SK-N-SH treated with all-trans-retinoic acid at 6 μM for 48 hours (cell line): ENCODE measurements at regions not wholly inside any gene's neighbourhood (a gene's known extent, or its start where the extent isn't known, plus 50 kb on each side); places are given as distances from the start of the nearest gene placed in this dataset.

ENCODE experiments used
- ATAC-seq: fragments of 200-7000 bp; cut with Tn5 transposase; 3 replicates; pipeline ENCODE4 v1.9.1; 2020; ENCODE audit warnings: mild to moderate bottlenecking, moderate library complexity
- ARNTL ChIP-seq: fragments of 450-650 bp; formaldehyde crosslinking; IDR thresholded peaks from 2 replicates; pipeline ENCODE4 v1.5.0; 2020; ENCODE audit warnings: low read depth, mild to moderate bottlenecking, moderate library complexity, borderline replicate concordance
- CREB5 ChIP-seq: fragments of 250-450 bp; sonication (Bioruptor Pico); IDR thresholded peaks from 2 replicates; pipeline ENCODE4 v1.5.1; 2020; ENCODE audit warnings: low read depth, mild to moderate bottlenecking, moderate library complexity
- CSRNP3 ChIP-seq: fragments of 250-450 bp; sonication (Bioruptor Pico); IDR thresholded peaks from 2 replicates; pipeline ENCODE4 v1.5.1; 2021; ENCODE audit warnings: mild to moderate bottlenecking, moderate library complexity
- ESRRG ChIP-seq: fragments of 250-450 bp; sonication (Bioruptor Pico); IDR thresholded peaks from 2 replicates; pipeline ENCODE4 v1.6.1; 2021; ENCODE audit warnings: mild to moderate bottlenecking
- GLIS3 ChIP-seq: fragments of 250-450 bp; sonication (Bioruptor Pico); IDR thresholded peaks from 2 replicates; pipeline ENCODE4 v1.5.0; 2020; ENCODE audit warnings: mild to moderate bottlenecking, moderate library complexity
- ISL1 ChIP-seq: fragments of 250-450 bp; sonication (Bioruptor Pico); IDR thresholded peaks from 2 replicates; pipeline ENCODE4 v2.1.2; 2022; ENCODE audit warnings: mild to moderate bottlenecking, moderate library complexity
- OSR1 ChIP-seq: fragments of 250-450 bp; sonication (Bioruptor Pico); IDR thresholded peaks from 2 replicates; pipeline ENCODE4 v1.8.0; 2022; ENCODE audit warnings: moderate library complexity, mild to moderate bottlenecking, inconsistent platforms
- PATZ1 ChIP-seq: fragments of 250-450 bp; sonication (Bioruptor Pico); IDR thresholded peaks from 2 replicates; pipeline ENCODE4 v1.8.0; 2020; ENCODE audit warnings: mild to moderate bottlenecking, moderate library complexity, borderline replicate concordance
- POU6F1 ChIP-seq: fragments of 250-450 bp; sonication (Bioruptor Pico); IDR thresholded peaks from 2 replicates; pipeline ENCODE4 v1.8.0; 2021; ENCODE audit warnings: low read depth, mild to moderate bottlenecking, moderate library complexity, borderline replicate concordance
- PPARA ChIP-seq: fragments of 250-450 bp; sonication (Bioruptor Pico); IDR thresholded peaks from 2 replicates; pipeline ENCODE4 v1.5.0; 2020; ENCODE audit warnings: mild to moderate bottlenecking, borderline replicate concordance
- RARB ChIP-seq: fragments of 250-450 bp; sonication (Bioruptor Pico); IDR thresholded peaks from 2 replicates; pipeline ENCODE4 v1.8.0; 2021; ENCODE audit warnings: mild to moderate bottlenecking, moderate library complexity
- SNAI2 ChIP-seq: fragments of 250-450 bp; sonication (Bioruptor Pico); IDR thresholded peaks from 2 replicates; pipeline ENCODE4 v1.5.0; 2020; ENCODE audit warnings: mild to moderate bottlenecking, moderate library complexity
- TCF4 ChIP-seq: fragments of 250-450 bp; sonication (Bioruptor Pico); IDR thresholded peaks from 2 replicates; pipeline ENCODE4 v1.8.0; 2021; ENCODE audit warnings: mild to moderate bottlenecking, moderate library complexity, borderline replicate concordance
- TOX ChIP-seq: fragments of 250-450 bp; sonication (Bioruptor Pico); IDR thresholded peaks from 2 replicates; pipeline ENCODE4 v1.8.0; 2021; ENCODE audit warnings: mild to moderate bottlenecking, moderate library complexity, borderline replicate concordance
- TSHZ2 ChIP-seq: fragments of 250-450 bp; sonication (Bioruptor Pico); IDR thresholded peaks from 2 replicates; pipeline ENCODE4 v1.5.0; 2020; ENCODE audit warnings: mild to moderate bottlenecking, moderate library complexity
- ZC3H10 ChIP-seq: fragments of 250-450 bp; sonication (Bioruptor Pico); IDR thresholded peaks from 2 replicates; pipeline ENCODE4 v1.5.1; 2021; ENCODE audit warnings: mild to moderate bottlenecking, moderate library complexity
- ZFP3 ChIP-seq: fragments of 250-450 bp; sonication (Bioruptor Pico); IDR thresholded peaks from 2 replicates; pipeline ENCODE4 v1.5.0; 2020; ENCODE audit warnings: mild to moderate bottlenecking, moderate library complexity
- ZFP30 ChIP-seq: fragments of 450-650 bp; formaldehyde crosslinking; IDR thresholded peaks from 2 replicates; pipeline ENCODE4 v1.5.0; 2022; ENCODE audit warnings: mild to moderate bottlenecking, moderate library complexity
- ZNF565 ChIP-seq: fragments of 450-650 bp; formaldehyde crosslinking; conservative IDR thresholded peaks from 2 replicates; pipeline ENCODE4 v1.5.0; 2020; ENCODE audit warnings: low read depth, mild to moderate bottlenecking, moderate library complexity
- ZNF70 ChIP-seq: fragments of 450-650 bp; formaldehyde crosslinking; IDR thresholded peaks from 2 replicates; pipeline ENCODE4 v1.5.0; 2020; ENCODE audit warnings: mild to moderate bottlenecking, moderate library complexity
- ZNF8 ChIP-seq: fragments of 450-650 bp; formaldehyde crosslinking; IDR thresholded peaks from 2 replicates; pipeline ENCODE4 v1.5.0; 2020; ENCODE audit warnings: mild to moderate bottlenecking, moderate library complexity

GRCh38 chr16:62678796-62679195 is 642.6 kb upstream of the CDH8 start:
- TF ChIP-seq ZNF70 (CRISPR knock-in tag) (no peak), PPARA (CRISPR knock-in tag) (no peak), TOX (CRISPR knock-in tag) (no peak), CSRNP3 (no peak)
- TF ChIP-seq, all 23 proteins: peak for 0
- ATAC-seq = no peak

GRCh38 chr16:62676306-62676705 is 640.1 kb upstream of the CDH8 start:
- no peak for ATAC-seq
- TF ChIP-seq GLIS3 (CRISPR knock-in tag) = no peak
- no peak for TF ChIP-seq CSRNP3
- TF ChIP-seq PPARA (CRISPR knock-in tag) = no peak
- no peak for TF ChIP-seq ARNTL (CRISPR knock-in tag)
- TF ChIP-seq SNAI2 (CRISPR knock-in tag) = no peak
- TF ChIP-seq TCF4 (CRISPR knock-in tag) = no peak
- no peak for TF ChIP-seq PATZ1 (CRISPR knock-in tag)
- TF ChIP-seq TSHZ2 = no peak
- no peak for TF ChIP-seq ESRRG
- no peak for TF ChIP-seq ZC3H10 (CRISPR knock-in tag)
- TF ChIP-seq RARB (CRISPR knock-in tag) = no peak
- no peak for TF ChIP-seq ZFP30 (CRISPR knock-in tag)
- TF ChIP-seq CREB5 (CRISPR knock-in tag) = no peak
- no peak for TF ChIP-seq POU6F1
- no peak for TF ChIP-seq OSR1
- TF ChIP-seq ZNF565 = no peak
- TF ChIP-seq ZFP3 = no peak
- TF ChIP-seq ZNF8 (CRISPR knock-in tag) = no peak
- TF ChIP-seq TOX (CRISPR knock-in tag) = no peak
- TF ChIP-seq ISL1 (CRISPR knock-in tag) = no peak

- TF ChIP-seq PPARA (CRISPR knock-in tag) = no peak
- no peak for TF ChIP-seq RARB (CRISPR knock-in tag)
- no peak for TF ChIP-seq ZNF8 (CRISPR knock-in tag)
- no peak for ATAC-seq
Measured at GRCh38 chr16:62665269-62665668, 629.0 kb upstream of the CDH8 start.
